ENCODE measurements at regions not wholly inside any gene's neighbourhood (a gene's known extent, or its start where the extent isn't known, plus 50 kb on each side); places are given as distances from the start of the nearest gene placed in this dataset.
A peak's percentile ranks its signal among the peaks of the same experiment; 100 is the strongest.

- DNase-seq = no peak
Observed at GRCh38 chr11:111019871-111020670, 225.5 kb upstream of the POU2AF2 start.

- DNase-seq = no peak
Observed at GRCh38 chr11:111019451-111019850, 226.1 kb upstream of the POU2AF2 start.

GRCh38 chr11:111018566-111018965 is 227.0 kb upstream of the POU2AF2 start:
- DNase-seq = no peak

- no peak for DNase-seq
Observed at GRCh38 chr11:111012491-111012890, 233.0 kb upstream of the POU2AF2 start.

GRCh38 chr11:111011275-111011594 is 234.3 kb upstream of the POU2AF2 start:
- DNase-seq = no peak

GRCh38 chr11:111010391-111011274 is 234.9 kb upstream of the POU2AF2 start:
- DNase-seq = no peak

- no peak for DNase-seq
Observed at GRCh38 chr11:111006227-111006626, 239.3 kb upstream of the POU2AF2 start.

GRCh38 chr11:111001986-111002611 is 243.4 kb upstream of the POU2AF2 start:
- DNase-seq = no peak

GRCh38 chr11:111001081-111001430 is 244.5 kb upstream of the POU2AF2 start:
- DNase-seq = no peak

GRCh38 chr11:111000400-111001080 is 245.0 kb upstream of the POU2AF2 start:
- no peak for DNase-seq

- DNase-seq = no peak
Observed at GRCh38 chr11:110992481-110992880, 253.0 kb upstream of the POU2AF2 start.

- no peak for DNase-seq
Observed at GRCh38 chr11:110991661-110992355, 253.7 kb upstream of the POU2AF2 start.

GRCh38 chr11:110990311-110990710 is 255.2 kb upstream of the POU2AF2 start:
- DNase-seq = no peak

GRCh38 chr11:110989428-110990133 is 255.9 kb upstream of the POU2AF2 start:
- DNase-seq = peak; percentile 58

- DNase-seq = no peak
Observed at GRCh38 chr11:110988671-110989070, 256.9 kb upstream of the POU2AF2 start.

- no peak for DNase-seq
Observed at GRCh38 chr11:110986016-110986415, 259.5 kb upstream of the POU2AF2 start.

- DNase-seq = no peak
Observed at GRCh38 chr11:110985547-110985946, 260.0 kb upstream of the POU2AF2 start.

GRCh38 chr11:110984693-110985092 is 260.8 kb upstream of the POU2AF2 start:
- DNase-seq = no peak

- DNase-seq = no peak
Observed at GRCh38 chr11:110984147-110984546, 261.4 kb upstream of the POU2AF2 start.

GRCh38 chr11:110982214-110982613 is 263.3 kb upstream of the POU2AF2 start:
- DNase-seq = no peak

GRCh38 chr11:110979696-110980095 is 265.8 kb upstream of the POU2AF2 start:
- DNase-seq = no peak

- DNase-seq = no peak
Observed at GRCh38 chr11:110977661-110978060, 265.4 kb upstream of the ARHGAP20 start.

Measured in NCI-H2171 (cell line).